SK-N-SH (cell line): ENCODE measurements at regions not wholly inside any gene's neighbourhood (a gene's known extent, or its start where the extent isn't known, plus 50 kb on each side); places are given as distances from the start of the nearest gene placed in this dataset.
"Not testable (repeated sequence)": the region's sequence is repeated elsewhere in the genome, so short reads cannot be mapped to it uniquely, and the experiment has no call there.

Experiments used
- CTCF ChIA-PET: fragments of 300-600, 350-600 bp; formaldehyde crosslinking; extraction: SDS; loops from one replicate; lab custom pipeline; 2021; lab: Yijun Ruan, JAX
- POLR2A ChIA-PET: fragments of 350-600 bp; sonication (Branson Sonifier 250); formaldehyde crosslinking; extraction: SDS; loops from one replicate; lab custom pipeline; 2020; ENCODE audit warnings: antibody characterized with exemption, inconsistent platforms; lab: Yijun Ruan, JAX
- DNase-seq: peaks from one replicate; pipeline ENCODE4 v3.0.0; 2012
- H2AFZ ChIP-seq: fragments of 200-600 bp; sonication (generic); 2 replicates; pipeline ENCODE4 v1.8.1; 2016; ENCODE audit warnings: antibody characterized with exemption, mild to moderate bottlenecking, low read depth
- H3F3A ChIP-seq: fragments of 200-600 bp; sonication (generic); replicated peaks from 2 replicates; pipeline ENCODE3; 2016; ENCODE audit warnings: antibody characterized with exemption, mild to moderate bottlenecking; ENCODE audit not compliant: insufficient read depth
- H3K27ac ChIP-seq, 2 experiments: fragments of 200-500 bp in 1 of 2; fragments of 200-600 bp in 1 of 2; sonication (Bioruptor generic) in 1 of 2; sonication (generic), shearing (Covaris generic) in 1 of 2; 2 replicates each; pipeline versions ENCODE4 v1.5.1 to v1.6.1; 2014 to 2016; ENCODE audit warnings: low read depth in 2 of 2, inconsistent platforms in 1 of 2, low read length in 1 of 2, mild to moderate bottlenecking in 1 of 2, mixed read lengths in 1 of 2
- H3K27me3 ChIP-seq: fragments of 200-600 bp; sonication (generic), shearing (Covaris generic); 2 replicates; pipeline ENCODE4 v1.6.1; 2016; ENCODE audit warnings: mixed run types; ENCODE audit not compliant: insufficient read depth
- H3K36me3 ChIP-seq, 2 experiments: fragments of 200-500 bp in 1 of 2; fragments of 200-600 bp in 1 of 2; sonication (Bioruptor generic) in 1 of 2; sonication (generic) in 1 of 2; replicated peaks in 1 of 2; 2 replicates each; pipeline versions ENCODE3 to v1.5.1; 2014 to 2016; ENCODE audit warnings: low read length in 1 of 2, mild to moderate bottlenecking in 1 of 2; ENCODE audit not compliant: insufficient read depth in 2 of 2, control insufficient read depth in 1 of 2
- H3K4me1 ChIP-seq, 2 experiments: fragments of 200-500 bp in 1 of 2; fragments of 200-600 bp in 1 of 2; sonication (Bioruptor generic) in 1 of 2; sonication (generic), shearing (Covaris generic) in 1 of 2; 2 replicates each; pipeline versions ENCODE4 v1.5.1 to v1.6.1; 2014 to 2016; ENCODE audit warnings: low read depth in 1 of 2, low read length in 1 of 2, mixed run types in 1 of 2; ENCODE audit not compliant: insufficient read depth in 2 of 2, control insufficient read depth in 1 of 2
- H3K4me2 ChIP-seq: fragments of 200-600 bp; sonication (generic), shearing (Covaris generic); 2 replicates; pipeline ENCODE4 v1.6.1; 2017; ENCODE audit warnings: mixed run types
- H3K4me3 ChIP-seq, 2 experiments: fragments of 200-500 bp in 1 of 2; fragments of 200-600 bp in 1 of 2; sonication (Bioruptor generic) in 1 of 2; sonication (generic), shearing (Covaris generic) in 1 of 2; 2 replicates each; pipeline versions ENCODE4 v1.5.1 to v1.8.1; 2014 to 2016; ENCODE audit warnings: low read depth in 2 of 2, inconsistent platforms in 1 of 2, low read length in 1 of 2, mild to moderate bottlenecking in 1 of 2, mixed read lengths in 1 of 2, moderate library complexity in 1 of 2
- H3K79me2 ChIP-seq: fragments of 200-600 bp; sonication (generic); 2 replicates; pipeline ENCODE4 v1.8.1; 2017; ENCODE audit warnings: mild to moderate bottlenecking; ENCODE audit not compliant: insufficient read depth
- H3K9ac ChIP-seq: fragments of 200-600 bp; sonication (generic); 2 replicates; pipeline ENCODE4 v1.6.1; 2017; ENCODE audit warnings: mixed run types
- H3K9me2 ChIP-seq: fragments of 200-600 bp; sonication (generic); 2 replicates; pipeline ENCODE4 v1.6.1; 2017; ENCODE audit warnings: mixed run types
- H3K9me3 ChIP-seq: fragments of 200-600 bp; sonication (generic); 2 replicates; pipeline ENCODE4 v1.6.1; 2017; ENCODE audit warnings: mixed run types, mild to moderate bottlenecking, moderate library complexity
- H4K20me1 ChIP-seq: fragments of 200-600 bp; sonication (generic); 2 replicates; pipeline ENCODE4 v1.6.1; 2017; ENCODE audit warnings: mild to moderate bottlenecking, mixed run types; ENCODE audit not compliant: insufficient read depth
- CHD2 ChIP-seq: fragments of 150-350 bp; IDR thresholded peaks from 2 replicates; pipeline ENCODE4 v1.6.1; 2018; ENCODE audit warnings: low read length; ENCODE audit not compliant: partially characterized antibody
- ELF1 ChIP-seq: IDR thresholded peaks from 2 replicates; pipeline ENCODE4 v1.4.0; 2012
- FOSL2 ChIP-seq: IDR thresholded peaks from 2 replicates; pipeline ENCODE4 v1.4.0; 2012; ENCODE audit warnings: low read depth, mild to moderate bottlenecking, moderate library complexity, borderline replicate concordance
- GATA2 ChIP-seq: sonication (generic); formaldehyde crosslinking; IDR thresholded peaks from 2 replicates; pipeline ENCODE4 v1.5.0; 2020; ENCODE audit warnings: mild to moderate bottlenecking, missing genetic modification reagents
- JUND ChIP-seq: IDR thresholded peaks from 2 replicates; pipeline ENCODE4 v1.4.0; 2012
- MXI1 ChIP-seq: IDR thresholded peaks from 2 replicates; pipeline ENCODE4 v1.6.1; 2012; ENCODE audit warnings: mild to moderate bottlenecking, low read depth, low read length, improper control_type of control experiment
- NRF1 ChIP-seq: IDR thresholded peaks from 2 replicates; pipeline ENCODE4 v1.6.1; 2012; ENCODE audit warnings: low read depth, mild to moderate bottlenecking, low read length
- RAD21 ChIP-seq: IDR thresholded peaks from 2 replicates; pipeline ENCODE4 v1.6.1; 2012; ENCODE audit warnings: mild to moderate bottlenecking, low read length
- RCOR1 ChIP-seq: fragments of 150-350 bp; IDR thresholded peaks from 2 replicates; pipeline ENCODE4 v1.6.1; 2017; ENCODE audit warnings: antibody characterized with exemption, low read length
- SIN3A ChIP-seq: IDR thresholded peaks from 2 replicates; pipeline ENCODE4 v1.6.1; 2012; ENCODE audit warnings: low read depth, mild to moderate bottlenecking, low read length, moderate library complexity, borderline replicate concordance
- SMC3 ChIP-seq: IDR thresholded peaks from 2 replicates; pipeline ENCODE4 v1.6.1; 2012; ENCODE audit warnings: low read depth, low read length, improper control_type of control experiment
- TAF1 ChIP-seq: IDR thresholded peaks from 2 replicates; pipeline ENCODE4 v1.6.1; 2012; ENCODE audit warnings: low read depth, mild to moderate bottlenecking, low read length, moderate library complexity, borderline replicate concordance
- TCF12 ChIP-seq: IDR thresholded peaks from 2 replicates; pipeline ENCODE4 v1.4.0; 2012
- TEAD4 ChIP-seq: IDR thresholded peaks from 2 replicates; pipeline ENCODE4 v1.4.0; 2012; ENCODE audit warnings: mild to moderate bottlenecking, borderline replicate concordance; ENCODE audit not compliant: insufficient read depth
- YY1 ChIP-seq: IDR thresholded peaks from 2 replicates; pipeline ENCODE4 v1.4.0; 2012; ENCODE audit warnings: low read depth, mild to moderate bottlenecking
- WGBS: methylation state at CpG from one replicate; pipeline ENCODE4 v1.1.6; 2017; ENCODE audit warnings: low lambda C conversion rate; 5-methylcytosine and 5-hydroxymethylcytosine counted together
- TF ChIP-seq, protein P1 (sequence below): fragments of 200-600 bp; sonication (generic); IDR thresholded peaks from 2 replicates; pipeline ENCODE4 v1.6.1; 2017; ENCODE audit warnings: antibody characterized with exemption, mild to moderate bottlenecking, moderate library complexity
- TF ChIP-seq, protein P2 (sequence below): IDR thresholded peaks from 2 replicates; pipeline ENCODE4; 2012
- TF ChIP-seq, protein P3 (sequence below): IDR thresholded peaks from 2 replicates; pipeline ENCODE4 v1.4.0; 2012; ENCODE audit warnings: low read depth
- TF ChIP-seq, protein P4 (sequence below): IDR thresholded peaks from 2 replicates; pipeline ENCODE4 v1.4.0; 2012; ENCODE audit warnings: low read depth, borderline replicate concordance
- TF ChIP-seq, protein P5 (sequence below): IDR thresholded peaks from 2 replicates; pipeline ENCODE4 v1.6.1; 2012; ENCODE audit warnings: mild to moderate bottlenecking, low read depth, low read length, moderate library complexity

DNA sequence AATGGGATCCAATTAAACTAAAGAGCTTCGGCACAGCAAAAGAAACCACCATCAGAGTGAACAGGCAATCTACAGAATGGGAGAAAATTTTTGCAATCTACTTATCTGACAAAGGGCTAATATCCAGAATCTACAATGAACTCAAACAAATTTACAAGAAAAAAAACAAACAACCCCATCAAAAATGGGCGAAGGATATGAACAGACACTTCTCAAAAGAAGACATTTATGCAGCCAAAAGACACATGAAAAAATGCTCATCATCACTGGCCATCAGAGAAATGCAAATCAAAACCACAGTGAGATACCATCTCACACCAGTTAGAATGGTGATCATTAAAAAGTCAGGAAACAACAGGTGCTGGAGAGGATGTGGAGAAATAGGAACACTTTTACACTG lies 158.8 kb upstream of the VIPR2 start:
- H3K4me3 ChIP-seq, H3K36me3 ChIP-seq, H3K79me2 ChIP-seq, DNase-seq, H3K27ac ChIP-seq, POLR2A ChIA-PET, H3F3A ChIP-seq, H3K27me3 ChIP-seq, H3K9ac ChIP-seq, H4K20me1 ChIP-seq, CTCF ChIA-PET, H3K4me1 ChIP-seq, H2AFZ ChIP-seq, H3K9me2 ChIP-seq, H3K4me2 ChIP-seq, H3K9me3 ChIP-seq: not testable (repeated sequence)
- WGBS: 7% methylated on average over 2 of the region's 2 CpGs

DNA sequence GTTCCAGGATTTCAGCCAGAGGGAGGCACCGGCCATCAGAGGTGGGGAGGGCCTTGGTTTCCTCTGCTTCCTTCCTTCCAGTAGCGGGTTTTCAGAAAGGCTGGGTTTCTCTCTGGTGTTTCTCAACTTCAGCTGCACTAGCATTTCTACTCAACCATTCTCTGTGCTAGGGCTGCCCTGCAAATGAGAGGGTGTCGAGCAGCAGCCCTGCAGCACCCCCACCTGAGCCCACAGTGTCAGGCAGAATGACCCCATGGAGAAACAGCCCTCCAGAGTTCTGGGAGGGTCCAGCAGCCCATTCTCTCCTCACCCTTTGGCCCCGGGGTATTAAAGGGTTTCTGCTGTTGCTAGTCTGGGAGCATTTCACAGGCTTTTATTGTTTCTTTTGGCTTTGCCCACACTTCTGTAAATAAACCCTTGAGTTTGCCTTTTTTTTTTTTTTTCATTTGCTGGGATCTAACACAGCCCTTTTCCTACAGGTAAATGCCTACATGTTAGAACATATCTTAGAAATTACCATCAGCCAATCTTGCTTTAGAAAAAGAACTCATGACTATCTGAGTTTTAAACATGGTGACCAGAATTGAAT lies 151.5 kb upstream of the VIPR2 start:
- H3K27ac ChIP-seq: no peak overlapping the region
- H4K20me1 ChIP-seq: no peaks in the 10 kb centered on the region
- CTCF ChIA-PET: no interaction called here
- no peaks in the 10 kb centered on the region for H3F3A ChIP-seq
- POLR2A ChIA-PET: no interaction called here
- TF ChIP-seq GATA2 (no peak), SIN3A (no peak), RAD21 (no peak), YY1 (no peak), MXI1 (no peak), JUND (no peak), FOSL2 (no peak), NRF1 (no peak), TEAD4 (no peak), CHD2 (no peak), TAF1 (no peak), SMC3 (no peak), RCOR1 (no peak), TCF12 (no peak), ELF1 (no peak)
- TF ChIP-seq, protein P1, sequence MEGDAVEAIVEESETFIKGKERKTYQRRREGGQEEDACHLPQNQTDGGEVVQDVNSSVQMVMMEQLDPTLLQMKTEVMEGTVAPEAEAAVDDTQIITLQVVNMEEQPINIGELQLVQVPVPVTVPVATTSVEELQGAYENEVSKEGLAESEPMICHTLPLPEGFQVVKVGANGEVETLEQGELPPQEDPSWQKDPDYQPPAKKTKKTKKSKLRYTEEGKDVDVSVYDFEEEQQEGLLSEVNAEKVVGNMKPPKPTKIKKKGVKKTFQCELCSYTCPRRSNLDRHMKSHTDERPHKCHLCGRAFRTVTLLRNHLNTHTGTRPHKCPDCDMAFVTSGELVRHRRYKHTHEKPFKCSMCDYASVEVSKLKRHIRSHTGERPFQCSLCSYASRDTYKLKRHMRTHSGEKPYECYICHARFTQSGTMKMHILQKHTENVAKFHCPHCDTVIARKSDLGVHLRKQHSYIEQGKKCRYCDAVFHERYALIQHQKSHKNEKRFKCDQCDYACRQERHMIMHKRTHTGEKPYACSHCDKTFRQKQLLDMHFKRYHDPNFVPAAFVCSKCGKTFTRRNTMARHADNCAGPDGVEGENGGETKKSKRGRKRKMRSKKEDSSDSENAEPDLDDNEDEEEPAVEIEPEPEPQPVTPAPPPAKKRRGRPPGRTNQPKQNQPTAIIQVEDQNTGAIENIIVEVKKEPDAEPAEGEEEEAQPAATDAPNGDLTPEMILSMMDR: no peak
- TF ChIP-seq, protein P2, sequence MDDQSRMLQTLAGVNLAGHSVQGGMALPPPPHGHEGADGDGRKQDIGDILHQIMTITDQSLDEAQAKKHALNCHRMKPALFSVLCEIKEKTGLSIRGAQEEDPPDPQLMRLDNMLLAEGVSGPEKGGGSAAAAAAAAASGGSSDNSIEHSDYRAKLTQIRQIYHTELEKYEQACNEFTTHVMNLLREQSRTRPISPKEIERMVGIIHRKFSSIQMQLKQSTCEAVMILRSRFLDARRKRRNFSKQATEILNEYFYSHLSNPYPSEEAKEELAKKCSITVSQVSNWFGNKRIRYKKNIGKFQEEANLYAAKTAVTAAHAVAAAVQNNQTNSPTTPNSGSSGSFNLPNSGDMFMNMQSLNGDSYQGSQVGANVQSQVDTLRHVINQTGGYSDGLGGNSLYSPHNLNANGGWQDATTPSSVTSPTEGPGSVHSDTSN: no peak
- TF ChIP-seq, protein P3, sequence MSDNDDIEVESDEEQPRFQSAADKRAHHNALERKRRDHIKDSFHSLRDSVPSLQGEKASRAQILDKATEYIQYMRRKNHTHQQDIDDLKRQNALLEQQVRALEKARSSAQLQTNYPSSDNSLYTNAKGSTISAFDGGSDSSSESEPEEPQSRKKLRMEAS: no peak
- TF ChIP-seq, protein P4, sequence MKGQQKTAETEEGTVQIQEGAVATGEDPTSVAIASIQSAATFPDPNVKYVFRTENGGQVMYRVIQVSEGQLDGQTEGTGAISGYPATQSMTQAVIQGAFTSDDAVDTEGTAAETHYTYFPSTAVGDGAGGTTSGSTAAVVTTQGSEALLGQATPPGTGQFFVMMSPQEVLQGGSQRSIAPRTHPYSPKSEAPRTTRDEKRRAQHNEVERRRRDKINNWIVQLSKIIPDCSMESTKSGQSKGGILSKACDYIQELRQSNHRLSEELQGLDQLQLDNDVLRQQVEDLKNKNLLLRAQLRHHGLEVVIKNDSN: no peak
- TF ChIP-seq, protein P5, sequence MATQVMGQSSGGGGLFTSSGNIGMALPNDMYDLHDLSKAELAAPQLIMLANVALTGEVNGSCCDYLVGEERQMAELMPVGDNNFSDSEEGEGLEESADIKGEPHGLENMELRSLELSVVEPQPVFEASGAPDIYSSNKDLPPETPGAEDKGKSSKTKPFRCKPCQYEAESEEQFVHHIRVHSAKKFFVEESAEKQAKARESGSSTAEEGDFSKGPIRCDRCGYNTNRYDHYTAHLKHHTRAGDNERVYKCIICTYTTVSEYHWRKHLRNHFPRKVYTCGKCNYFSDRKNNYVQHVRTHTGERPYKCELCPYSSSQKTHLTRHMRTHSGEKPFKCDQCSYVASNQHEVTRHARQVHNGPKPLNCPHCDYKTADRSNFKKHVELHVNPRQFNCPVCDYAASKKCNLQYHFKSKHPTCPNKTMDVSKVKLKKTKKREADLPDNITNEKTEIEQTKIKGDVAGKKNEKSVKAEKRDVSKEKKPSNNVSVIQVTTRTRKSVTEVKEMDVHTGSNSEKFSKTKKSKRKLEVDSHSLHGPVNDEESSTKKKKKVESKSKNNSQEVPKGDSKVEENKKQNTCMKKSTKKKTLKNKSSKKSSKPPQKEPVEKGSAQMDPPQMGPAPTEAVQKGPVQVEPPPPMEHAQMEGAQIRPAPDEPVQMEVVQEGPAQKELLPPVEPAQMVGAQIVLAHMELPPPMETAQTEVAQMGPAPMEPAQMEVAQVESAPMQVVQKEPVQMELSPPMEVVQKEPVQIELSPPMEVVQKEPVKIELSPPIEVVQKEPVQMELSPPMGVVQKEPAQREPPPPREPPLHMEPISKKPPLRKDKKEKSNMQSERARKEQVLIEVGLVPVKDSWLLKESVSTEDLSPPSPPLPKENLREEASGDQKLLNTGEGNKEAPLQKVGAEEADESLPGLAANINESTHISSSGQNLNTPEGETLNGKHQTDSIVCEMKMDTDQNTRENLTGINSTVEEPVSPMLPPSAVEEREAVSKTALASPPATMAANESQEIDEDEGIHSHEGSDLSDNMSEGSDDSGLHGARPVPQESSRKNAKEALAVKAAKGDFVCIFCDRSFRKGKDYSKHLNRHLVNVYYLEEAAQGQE: no peak
- no peaks in the 10 kb centered on the region for H3K79me2 ChIP-seq
- no peak overlapping the region for H3K4me3 ChIP-seq
- no peak overlapping the region for H3K9ac ChIP-seq
- peaks cover 0 to 11% of the 10 kb centered on the region in 2 experiments; a peak in 2 of 4 replicates for H3K4me1 ChIP-seq
- DNase-seq: no peak
- H3K36me3 ChIP-seq: no peaks in the 10 kb centered on the region
- 5% methylated on average over 4 of the region's 4 CpGs for WGBS
- no peaks in the 10 kb centered on the region for H3K9me3 ChIP-seq
- H3K4me2 ChIP-seq: no peak overlapping the region
- H2AFZ ChIP-seq: no peak overlapping the region
- no peaks in the 10 kb centered on the region for H3K27me3 ChIP-seq
- no peaks in the 10 kb centered on the region for H3K9me2 ChIP-seq
